ENCODE measurements at regions not wholly inside any gene's neighbourhood (a gene's known extent, or its start where the extent isn't known, plus 50 kb on each side); places are given as distances from the start of the nearest gene placed in this dataset.

GRCh38 chr4:120491481-120491880 lies 424.8 kb upstream of the MAD2L1 start:
- TF ChIP-seq CTCF (IDR thresholded peaks at IDR 0.05) (no peak), POLR2A (IDR thresholded peaks at IDR 0.05) (no peak)
